GM23248 (cell line): ENCODE measurements at regions not wholly inside any gene's neighbourhood (a gene's known extent, or its start where the extent isn't known, plus 50 kb on each side); places are given as distances from the start of the nearest gene placed in this dataset.

Source experiments
- DNase-seq: peaks from one replicate; pipeline ENCODE4 v3.0.0-alpha.2; 2015
- H2AFZ ChIP-seq: fragments of 200-600 bp; sonication (generic); 2 replicates; pipeline ENCODE4 v1.6.1; 2016; ENCODE audit warnings: antibody characterized with exemption
- H3F3A ChIP-seq: fragments of 200-600 bp; sonication (generic); 2 replicates; pipeline ENCODE4 v1.6.1; 2016; ENCODE audit warnings: mild to moderate bottlenecking, antibody characterized with exemption, mixed run types; ENCODE audit not compliant: insufficient read depth
- H3K27ac ChIP-seq: fragments of 200-600 bp; sonication (generic); 2 replicates; pipeline ENCODE4 v1.5.1; 2016; ENCODE audit warnings: mild to moderate bottlenecking
- H3K27me3 ChIP-seq: fragments of 200-600 bp; sonication (generic); replicated peaks from 2 replicates; pipeline ENCODE4 v1.6.1; 2016; ENCODE audit warnings: mild to moderate bottlenecking; ENCODE audit not compliant: insufficient read depth
- H3K36me3 ChIP-seq: fragments of 200-600 bp; sonication (generic); 2 replicates; pipeline ENCODE4 v1.6.1; 2016; ENCODE audit warnings: low read depth, mild to moderate bottlenecking
- H3K4me1 ChIP-seq: fragments of 200-600 bp; sonication (generic); 2 replicates; pipeline ENCODE4 v1.6.1; 2016; ENCODE audit warnings: mild to moderate bottlenecking; ENCODE audit not compliant: insufficient read depth
- H3K4me2 ChIP-seq: fragments of 200-600 bp; sonication (generic); one replicate; pipeline ENCODE4 v1.6.1; 2016; ENCODE audit warnings: mild to moderate bottlenecking; ENCODE audit not compliant: unreplicated experiment
- H3K4me3 ChIP-seq: fragments of 200-600 bp; sonication (generic); 2 replicates; pipeline ENCODE4 v1.5.1; 2016; ENCODE audit warnings: mild to moderate bottlenecking
- H3K79me2 ChIP-seq: fragments of 200-600 bp; sonication (generic); 2 replicates; pipeline ENCODE4 v1.6.1; 2016; ENCODE audit warnings: mild to moderate bottlenecking; ENCODE audit not compliant: insufficient read depth
- H3K9ac ChIP-seq: fragments of 200-600 bp; sonication (generic); 2 replicates; pipeline ENCODE4 v1.6.1; 2016; ENCODE audit warnings: mild to moderate bottlenecking
- H3K9me2 ChIP-seq: fragments of 200-600 bp; sonication (generic); 2 replicates; pipeline ENCODE4 v1.6.1; 2016; ENCODE audit warnings: mixed run types, mild to moderate bottlenecking, moderate library complexity; ENCODE audit not compliant: insufficient read depth
- H3K9me3 ChIP-seq: fragments of 200-600 bp; sonication (generic); one replicate; pipeline ENCODE4 v1.6.1; 2017; ENCODE audit warnings: low read depth
- H4K20me1 ChIP-seq: fragments of 200-600 bp; sonication (generic); 2 replicates; pipeline ENCODE4 v1.6.0; 2016; ENCODE audit not compliant: insufficient read depth
- EZH2 ChIP-seq: fragments of 200-600 bp; sonication (generic); IDR thresholded peaks from 2 replicates; pipeline ENCODE4 v1.6.1; 2018; ENCODE audit warnings: antibody characterized with exemption, mild to moderate bottlenecking; ENCODE audit not compliant: insufficient read depth, poor library complexity, severe bottlenecking
- EZH2phosphoT487 ChIP-seq: fragments of 200-600 bp; sonication (generic); IDR thresholded peaks from 2 replicates; pipeline ENCODE4 v1.6.1; 2018; ENCODE audit warnings: antibody characterized with exemption, moderate library complexity, mild to moderate bottlenecking, low read depth; ENCODE audit not compliant: insufficient read depth
- WGBS, 2 experiments: methylation state at CpG; one replicate each; pipeline ENCODE4 v1.1.6; 2015 to 2017; ENCODE audit warnings: low lambda C conversion rate in 2 of 2, low coverage in 1 of 2; ENCODE audit errors: missing lambda C conversion rate in 2 of 2; 5-methylcytosine and 5-hydroxymethylcytosine counted together
- in situ Hi-C: fragments of 300-500 bp; cut with MboI; formaldehyde crosslinking; loops from 2 replicates; pipeline ENCODE4 v1.15.0; 2020

DNA sequence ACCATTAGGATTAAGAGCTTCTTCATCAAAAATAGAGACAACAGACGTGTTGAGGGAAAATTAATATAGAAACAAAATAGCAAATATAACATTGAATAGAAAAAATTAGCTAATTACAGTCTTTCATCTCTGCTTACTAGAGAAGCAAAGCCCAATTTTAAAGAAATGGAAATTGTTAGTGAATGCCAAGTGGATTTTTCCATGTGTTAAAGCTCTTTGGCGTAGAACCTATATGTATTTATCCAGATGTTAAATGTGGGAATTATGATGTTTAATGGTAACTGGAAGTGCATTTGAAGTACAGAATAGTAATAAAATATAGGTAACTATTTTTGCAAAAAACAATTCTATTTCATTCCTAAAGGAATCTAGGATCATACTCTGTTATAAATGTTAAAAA is 212.0 kb upstream of the COL3A1 start:
- 95% methylated on average over 2 of the region's 2 CpGs for WGBS, 2 experiments
- Histone ChIP-seq H3K36me3 (no peaks in the 10 kb centered on the region), H3K9ac (no peak overlapping the region), H3K4me3 (no peak overlapping the region), H3K27me3 (no peaks in the 10 kb centered on the region), H3K27ac (no peak overlapping the region), H3K9me3 (peaks cover 5% of the 10 kb centered on the region), H3F3A (peaks cover 19% of the 10 kb centered on the region), H2AFZ (no peak overlapping the region), H3K79me2 (no peaks in the 10 kb centered on the region), H4K20me1 (no peaks in the 10 kb centered on the region), H3K9me2 (no peaks in the 10 kb centered on the region; the same call in 1 of the 2 replicates), H3K4me2 (no peak overlapping the region), H3K4me1 (peaks cover 19% of the 10 kb centered on the region)
- in situ Hi-C loops = no loop called here
- DNase-seq = no peak
- no peak for TF ChIP-seq EZH2phosphoT487
- no peak for TF ChIP-seq EZH2

DNA sequence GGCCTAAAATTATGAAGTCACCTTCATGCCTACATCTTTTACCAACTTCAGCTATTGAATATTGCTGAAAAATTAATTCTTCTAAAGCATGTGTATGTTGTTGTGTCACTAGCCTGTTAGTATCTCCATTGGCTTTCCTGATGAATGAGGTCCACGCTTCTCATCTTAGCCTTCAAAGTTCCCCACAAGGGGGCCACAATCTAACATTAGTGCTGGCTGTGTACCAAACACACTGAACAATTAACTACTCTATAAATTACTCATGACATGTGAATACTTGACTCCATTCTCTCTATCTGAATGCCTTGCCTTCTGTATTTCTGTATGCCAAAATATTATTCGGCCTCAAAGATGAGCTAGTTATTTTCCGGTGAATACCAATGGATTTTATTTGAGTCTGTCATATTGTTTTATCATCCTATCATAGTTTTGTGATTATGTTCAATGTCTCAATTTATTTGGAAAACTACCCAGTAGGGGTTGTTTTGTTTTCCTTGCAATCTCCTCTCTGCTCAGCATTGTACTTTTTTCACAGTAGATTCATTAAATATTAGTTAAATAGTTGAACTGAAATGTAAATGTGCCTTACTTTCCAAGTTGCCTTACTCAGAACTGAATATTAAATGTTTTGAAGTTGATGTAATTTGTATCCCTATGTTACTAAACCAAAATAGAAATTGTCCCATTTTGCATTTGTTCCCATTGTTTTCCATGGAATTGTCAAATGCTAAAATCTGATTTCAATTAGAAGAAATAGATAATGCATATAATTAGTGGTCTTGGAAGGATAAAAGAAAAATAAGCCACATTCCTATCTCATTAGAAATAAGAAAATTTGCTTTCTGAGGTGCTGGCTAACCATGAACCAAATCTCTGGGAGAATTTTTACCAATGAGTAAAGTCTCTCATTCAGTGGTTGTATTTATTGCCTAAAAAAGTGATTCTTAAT is 208.4 kb upstream of the COL3A1 start:
- in situ Hi-C loops = no loop called here
- 40 to 50% methylated on average over 3 of the region's 3 CpGs for WGBS, 2 experiments
- Histone ChIP-seq H3K27ac (peak overlapping the region; percentile 63), H3K9me2 (no peaks in the 10 kb centered on the region; the same call in 1 of the 2 replicates), H3K4me2 (peak overlapping the region; percentile 54), H3K4me1 (peaks cover 21% of the 10 kb centered on the region), H3K36me3 (no peaks in the 10 kb centered on the region), H3K27me3 (no peaks in the 10 kb centered on the region), H2AFZ (no peak overlapping the region), H3F3A (peaks cover 24% of the 10 kb centered on the region), H3K79me2 (no peaks in the 10 kb centered on the region), H3K9me3 (no peaks in the 10 kb centered on the region), H3K4me3 (peak overlapping the region; percentile 20; the same call in 1 of the 2 replicates), H4K20me1 (no peaks in the 10 kb centered on the region), H3K9ac (peak overlapping the region; percentile 11; the same call in 1 of the 2 replicates)
- TF ChIP-seq EZH2 (no peak), EZH2phosphoT487 (no peak)
- DNase-seq = peak; percentile 63

DNA sequence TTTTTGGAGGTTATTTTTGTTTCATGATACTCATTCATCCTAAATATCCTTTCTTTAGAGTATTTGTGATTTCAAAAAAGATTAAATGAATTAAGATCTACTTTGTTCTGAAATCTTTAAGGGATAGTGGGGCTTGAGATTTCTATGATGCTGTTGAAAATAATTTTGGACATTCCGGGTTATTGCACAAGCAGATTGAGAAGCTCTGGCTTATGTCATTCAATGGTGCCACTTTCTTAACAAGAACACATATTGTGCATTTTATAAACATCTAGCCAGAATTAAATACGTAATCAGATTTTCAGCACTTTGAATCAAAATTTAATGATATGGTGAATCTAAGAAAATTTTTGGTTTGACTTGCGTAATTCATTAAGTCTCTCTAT is 207.7 kb upstream of the COL3A1 start:
- Histone ChIP-seq H3K4me2 (peak overlapping the region; percentile 54), H3K79me2 (no peaks in the 10 kb centered on the region), H3K4me3 (peak overlapping the region; percentile 20; the same call in 1 of the 2 replicates), H3K9ac (no peak overlapping the region), H3K9me2 (no peaks in the 10 kb centered on the region; the same call in 1 of the 2 replicates), H3K36me3 (no peaks in the 10 kb centered on the region), H3K4me1 (peaks cover 21% of the 10 kb centered on the region), H3K9me3 (no peaks in the 10 kb centered on the region), H3K27ac (peak overlapping the region; percentile 63), H2AFZ (no peak overlapping the region), H3F3A (peaks cover 24% of the 10 kb centered on the region), H4K20me1 (no peaks in the 10 kb centered on the region), H3K27me3 (no peaks in the 10 kb centered on the region)
- TF ChIP-seq EZH2phosphoT487 (no peak), EZH2 (no peak)
- in situ Hi-C loops = no loop called here
- DNase-seq = peak; percentile 50
- 32 to 33% methylated on average over 3 of the region's 3 CpGs for WGBS, 2 experiments

DNA sequence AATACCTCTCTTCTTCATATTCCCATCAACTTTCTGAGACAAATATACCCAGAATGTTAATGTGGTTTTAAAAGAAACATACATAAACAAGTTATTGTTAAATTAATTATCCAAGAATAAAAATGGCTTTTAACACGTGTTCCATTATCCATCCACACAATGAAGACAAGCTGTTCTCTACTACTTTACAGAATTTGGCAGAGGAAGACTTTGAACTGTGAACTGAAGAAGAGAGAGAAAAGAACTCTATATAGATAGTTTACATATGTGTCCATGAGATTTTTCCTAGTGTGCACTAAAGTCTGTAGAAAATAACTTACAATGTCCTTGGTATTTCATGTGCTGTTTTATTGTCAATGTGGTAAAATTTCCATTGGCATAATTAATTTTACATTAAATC is 207.0 kb upstream of the COL3A1 start:
- no peak overlapping the region for H3K4me3 ChIP-seq
- TF ChIP-seq EZH2phosphoT487 (no peak), EZH2 (no peak)
- peaks cover 21% of the 10 kb centered on the region for H3K4me1 ChIP-seq
- 16 to 19% methylated on average over 1 of the region's 1 CpG for WGBS, 2 experiments
- H3K9me3 ChIP-seq = no peaks in the 10 kb centered on the region
- peaks cover 24% of the 10 kb centered on the region for H3F3A ChIP-seq
- H4K20me1 ChIP-seq = no peaks in the 10 kb centered on the region
- no peaks in the 10 kb centered on the region for H3K27me3 ChIP-seq
- no peaks in the 10 kb centered on the region for H3K36me3 ChIP-seq
- H3K9ac ChIP-seq = no peak overlapping the region
- no peak overlapping the region for H2AFZ ChIP-seq
- in situ Hi-C loops = no loop called here
- peak overlapping the region; percentile 54 for H3K4me2 ChIP-seq
- DNase-seq = no peak
- H3K79me2 ChIP-seq = no peaks in the 10 kb centered on the region
- H3K9me2 ChIP-seq = no peaks in the 10 kb centered on the region; the same call in 1 of the 2 replicates
- H3K27ac ChIP-seq = no peak overlapping the region
